ENCODE measurements at regions not wholly inside any gene's neighbourhood (a gene's known extent, or its start where the extent isn't known, plus 50 kb on each side); places are given as distances from the start of the nearest gene placed in this dataset.

- Histone ChIP-seq H3K4me3 (ENCODE audit: low read depth, low read length) (no peak overlapping the region), H3K9ac (ENCODE audit: low read depth, low read length) (no peak overlapping the region), H3K9me3 (ENCODE audit: control insufficient read depth, insufficient read depth, low read length) (no peaks in the 10 kb centered on the region), H3K27me3 (ENCODE audit: control insufficient read depth, insufficient read depth, low read length) (peaks cover 2% of the 10 kb centered on the region), H3K4me1 (ENCODE audit: control insufficient read depth, insufficient read depth, low read length) (no peaks in the 10 kb centered on the region), H3K36me3 (ENCODE audit: control insufficient read depth, insufficient read depth, low read length) (no peaks in the 10 kb centered on the region)
Measured at GRCh38 chr11:115626414-115626813, 122.2 kb upstream of the CADM1 start.

DNA sequence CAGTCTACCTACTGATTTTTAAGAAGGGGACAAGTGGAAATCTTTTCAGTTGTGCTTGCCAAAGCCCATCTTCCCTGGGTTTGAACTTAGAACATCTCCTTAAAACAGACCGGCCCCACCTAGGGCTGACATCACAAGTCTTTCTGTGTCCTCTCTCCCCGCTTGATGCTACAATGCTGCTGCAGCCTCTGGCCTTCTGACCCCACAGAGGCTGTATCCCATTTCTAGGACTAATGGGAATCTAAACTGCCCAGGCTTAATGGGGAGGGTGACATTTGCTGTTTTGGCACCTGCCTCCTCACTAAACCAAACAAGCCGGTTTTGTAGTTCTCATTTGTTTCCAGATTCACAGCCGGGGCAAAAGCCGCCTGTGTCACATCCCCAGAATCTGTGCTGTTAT is 121.3 kb upstream of the CADM1 start:
- Histone ChIP-seq H3K4me3 (ENCODE audit: low read depth, low read length) (no peak overlapping the region), H3K36me3 (ENCODE audit: control insufficient read depth, insufficient read depth, low read length) (no peaks in the 10 kb centered on the region), H3K27me3 (ENCODE audit: control insufficient read depth, insufficient read depth, low read length) (peaks cover 2% of the 10 kb centered on the region), H3K9me3 (ENCODE audit: control insufficient read depth, insufficient read depth, low read length) (no peaks in the 10 kb centered on the region), H3K4me1 (ENCODE audit: control insufficient read depth, insufficient read depth, low read length) (no peaks in the 10 kb centered on the region), H3K9ac (ENCODE audit: low read depth, low read length) (no peak overlapping the region)

DNA sequence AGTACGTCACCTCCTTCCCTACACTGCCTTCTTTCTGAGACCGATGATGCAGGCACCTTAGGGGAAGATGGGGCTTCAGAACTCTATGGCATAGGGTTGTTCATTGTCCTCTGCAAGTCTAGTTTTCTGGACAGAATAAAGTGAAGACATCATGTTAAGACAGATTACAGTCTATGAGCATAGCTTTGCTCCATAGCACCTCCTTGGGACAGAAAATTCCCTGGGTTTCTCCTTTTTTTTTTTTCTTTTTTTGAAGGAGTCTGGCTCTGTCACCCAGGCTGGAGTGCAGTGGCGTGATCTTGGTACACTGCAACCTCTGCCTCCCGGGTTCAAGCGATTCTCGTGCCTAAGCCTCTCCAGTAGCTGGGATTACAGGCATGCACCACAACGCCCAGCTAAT is 119.8 kb upstream of the CADM1 start:
- no peak overlapping the region for H3K9ac ChIP-seq (ENCODE audit: low read depth, low read length)
- H3K9me3 ChIP-seq (ENCODE audit: control insufficient read depth, insufficient read depth, low read length) = no peaks in the 10 kb centered on the region
- H3K4me3 ChIP-seq (ENCODE audit: low read depth, low read length) = no peak overlapping the region
- H3K27me3 ChIP-seq (ENCODE audit: control insufficient read depth, insufficient read depth, low read length) = peaks cover 2% of the 10 kb centered on the region
- H3K36me3 ChIP-seq (ENCODE audit: control insufficient read depth, insufficient read depth, low read length) = no peaks in the 10 kb centered on the region
- H3K4me1 ChIP-seq (ENCODE audit: control insufficient read depth, insufficient read depth, low read length) = no peaks in the 10 kb centered on the region

DNA sequence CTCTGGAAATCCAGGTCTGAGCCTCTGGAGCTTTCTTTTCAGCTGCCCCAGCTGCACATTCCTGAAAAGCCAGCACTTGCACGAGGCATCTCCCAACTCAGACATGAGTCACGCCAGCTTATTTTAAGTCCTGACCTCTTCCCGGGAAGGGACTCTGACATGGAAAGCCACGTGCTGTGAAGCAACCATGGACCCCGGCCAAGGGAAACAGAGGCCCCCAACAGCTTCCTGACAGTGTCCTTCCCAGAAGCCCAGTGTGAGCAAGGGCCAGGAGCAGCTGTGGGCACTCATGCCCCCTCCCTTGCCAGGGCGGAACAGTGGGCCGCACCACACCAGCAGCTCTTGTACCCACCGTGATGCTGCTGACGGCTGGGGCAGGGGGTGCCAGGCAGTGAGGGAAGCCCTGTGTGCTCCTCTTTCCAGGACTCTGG is 118.8 kb upstream of the CADM1 start:
- Histone ChIP-seq H3K9ac (ENCODE audit: low read depth, low read length) (no peak overlapping the region), H3K4me1 (ENCODE audit: control insufficient read depth, insufficient read depth, low read length) (no peaks in the 10 kb centered on the region), H3K36me3 (ENCODE audit: control insufficient read depth, insufficient read depth, low read length) (no peaks in the 10 kb centered on the region), H3K9me3 (ENCODE audit: control insufficient read depth, insufficient read depth, low read length) (no peaks in the 10 kb centered on the region), H3K27me3 (ENCODE audit: control insufficient read depth, insufficient read depth, low read length) (peaks cover 2% of the 10 kb centered on the region), H3K4me3 (ENCODE audit: low read depth, low read length) (no peak overlapping the region)

GRCh38 chr11:115618428-115618827 is 114.2 kb upstream of the CADM1 start:
- Histone ChIP-seq H3K9me3 (ENCODE audit: control insufficient read depth, insufficient read depth, low read length) (no peaks in the 10 kb centered on the region), H3K4me1 (ENCODE audit: control insufficient read depth, insufficient read depth, low read length) (no peaks in the 10 kb centered on the region), H3K27me3 (ENCODE audit: control insufficient read depth, insufficient read depth, low read length) (peaks cover 2% of the 10 kb centered on the region), H3K9ac (ENCODE audit: low read depth, low read length) (no peak overlapping the region), H3K4me3 (ENCODE audit: low read depth, low read length) (no peak overlapping the region), H3K36me3 (ENCODE audit: control insufficient read depth, insufficient read depth, low read length) (no peaks in the 10 kb centered on the region)

DNA sequence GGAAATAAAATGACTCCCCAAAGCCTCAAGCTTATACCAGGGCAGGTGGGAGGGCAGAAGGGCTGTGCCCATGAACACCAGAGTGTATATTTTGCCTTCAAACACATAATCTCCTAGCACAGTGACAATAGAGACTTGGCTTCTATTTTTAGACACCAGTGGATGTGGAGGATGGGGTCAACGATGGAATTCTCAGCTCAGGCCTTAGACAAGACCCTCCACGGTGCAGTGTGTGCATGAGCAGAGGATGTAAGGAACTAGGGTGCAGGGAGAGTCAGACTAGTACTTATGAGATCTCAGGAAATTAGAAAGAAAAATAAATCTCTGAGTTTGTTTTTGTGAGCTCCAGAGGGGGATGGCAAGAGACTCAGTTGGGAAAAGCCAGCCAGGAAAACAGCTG is 113.6 kb upstream of the CADM1 start:
- Histone ChIP-seq H3K4me3 (ENCODE audit: low read depth, low read length) (no peak overlapping the region), H3K9me3 (ENCODE audit: control insufficient read depth, insufficient read depth, low read length) (no peaks in the 10 kb centered on the region), H3K36me3 (ENCODE audit: control insufficient read depth, insufficient read depth, low read length) (no peaks in the 10 kb centered on the region), H3K4me1 (ENCODE audit: control insufficient read depth, insufficient read depth, low read length) (peaks cover 1% of the 10 kb centered on the region), H3K9ac (ENCODE audit: low read depth, low read length) (no peak overlapping the region), H3K27me3 (ENCODE audit: control insufficient read depth, insufficient read depth, low read length) (peaks cover 2% of the 10 kb centered on the region)

GRCh38 chr11:115616971-115617370 is 112.8 kb upstream of the CADM1 start:
- H3K9me3 ChIP-seq (ENCODE audit: control insufficient read depth, insufficient read depth, low read length) = no peaks in the 10 kb centered on the region
- no peaks in the 10 kb centered on the region for H3K27me3 ChIP-seq (ENCODE audit: control insufficient read depth, insufficient read depth, low read length)
- no peak overlapping the region for H3K4me3 ChIP-seq (ENCODE audit: low read depth, low read length)
- H3K36me3 ChIP-seq (ENCODE audit: control insufficient read depth, insufficient read depth, low read length) = no peaks in the 10 kb centered on the region
- no peak overlapping the region for H3K9ac ChIP-seq (ENCODE audit: low read depth, low read length)
- H3K4me1 ChIP-seq (ENCODE audit: control insufficient read depth, insufficient read depth, low read length) = peaks cover 8% of the 10 kb centered on the region

GRCh38 chr11:115613986-115614632 is 109.9 kb upstream of the CADM1 start:
- no peak overlapping the region for H3K4me3 ChIP-seq (ENCODE audit: low read depth, low read length)

DNA sequence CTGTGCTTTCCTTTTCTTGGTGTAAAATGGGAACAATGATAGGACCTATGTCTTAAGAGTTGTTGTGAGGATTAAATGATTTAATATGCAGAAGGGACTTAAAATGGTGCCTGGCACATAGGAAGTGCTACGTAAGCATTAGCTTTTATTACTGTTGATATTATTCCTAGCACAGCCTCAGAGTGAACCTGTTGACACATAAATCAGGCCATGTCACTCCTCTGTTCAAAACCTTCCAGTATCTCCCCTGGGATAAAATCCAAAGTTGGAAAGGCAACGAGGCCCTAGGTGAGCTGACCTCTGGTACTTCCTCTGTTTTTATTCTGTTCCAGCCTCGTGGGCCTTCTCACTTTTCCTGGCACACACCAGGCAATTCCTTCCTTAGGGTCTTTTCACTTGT is 108.8 kb upstream of the CADM1 start:
- Histone ChIP-seq H3K4me3 (ENCODE audit: low read depth, low read length) (no peak overlapping the region), H3K9me3 (ENCODE audit: control insufficient read depth, insufficient read depth, low read length) (no peaks in the 10 kb centered on the region), H3K27me3 (ENCODE audit: control insufficient read depth, insufficient read depth, low read length) (no peaks in the 10 kb centered on the region), H3K36me3 (ENCODE audit: control insufficient read depth, insufficient read depth, low read length) (no peaks in the 10 kb centered on the region), H3K9ac (ENCODE audit: low read depth, low read length) (no peak overlapping the region), H3K4me1 (ENCODE audit: control insufficient read depth, insufficient read depth, low read length) (peaks cover 8% of the 10 kb centered on the region)

More at GRCh38 chr11:115613986-115614632, 109.9 kb upstream of the CADM1 start:
- Histone ChIP-seq H3K9ac (ENCODE audit: low read depth, low read length) (no peak overlapping the region), H3K9me3 (ENCODE audit: control insufficient read depth, insufficient read depth, low read length) (no peaks in the 10 kb centered on the region), H3K4me1 (ENCODE audit: control insufficient read depth, insufficient read depth, low read length) (peaks cover 8% of the 10 kb centered on the region), H3K36me3 (ENCODE audit: control insufficient read depth, insufficient read depth, low read length) (no peaks in the 10 kb centered on the region), H3K27me3 (ENCODE audit: control insufficient read depth, insufficient read depth, low read length) (no peaks in the 10 kb centered on the region)

DNA sequence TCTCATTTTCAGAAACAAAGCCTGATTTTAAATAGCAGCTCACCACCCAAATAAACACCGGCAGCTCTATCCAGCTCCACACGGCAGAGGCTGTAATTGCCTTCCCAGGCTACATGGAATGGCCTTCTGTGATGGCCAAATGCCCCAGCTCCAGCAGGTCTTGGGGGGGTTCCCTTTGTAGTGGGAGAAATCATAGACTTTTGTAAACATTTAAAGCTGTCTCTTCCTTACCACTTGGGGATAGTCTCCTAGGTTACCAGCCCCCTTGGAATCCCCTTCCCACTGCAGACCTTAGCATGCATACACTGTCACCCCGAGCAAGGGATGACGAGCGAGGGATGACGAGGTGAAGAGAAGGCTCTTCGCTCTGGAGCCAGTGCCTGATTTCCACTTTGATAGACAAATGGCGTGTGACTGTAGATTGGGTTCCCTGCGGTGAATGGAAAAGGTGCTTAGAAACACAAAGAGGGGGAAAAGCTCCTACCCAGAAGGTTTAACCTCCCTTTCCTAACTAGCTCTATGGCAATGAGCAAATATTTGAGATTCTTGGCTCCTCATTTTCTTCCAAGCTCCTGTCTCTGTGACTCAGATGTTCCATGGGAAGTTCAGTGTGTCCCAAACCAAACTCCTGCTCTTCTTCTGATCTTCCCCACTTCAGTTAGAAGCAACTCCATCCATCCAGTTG is 108.0 kb upstream of the CADM1 start:
- Histone ChIP-seq H3K27me3 (ENCODE audit: control insufficient read depth, insufficient read depth, low read length) (no peaks in the 10 kb centered on the region), H3K9me3 (ENCODE audit: control insufficient read depth, insufficient read depth, low read length) (no peaks in the 10 kb centered on the region), H3K4me1 (ENCODE audit: control insufficient read depth, insufficient read depth, low read length) (peaks cover 8% of the 10 kb centered on the region), H3K4me3 (ENCODE audit: low read depth, low read length) (no peak overlapping the region), H3K36me3 (ENCODE audit: control insufficient read depth, insufficient read depth, low read length) (no peaks in the 10 kb centered on the region), H3K9ac (ENCODE audit: low read depth, low read length) (no peak overlapping the region)

DNA sequence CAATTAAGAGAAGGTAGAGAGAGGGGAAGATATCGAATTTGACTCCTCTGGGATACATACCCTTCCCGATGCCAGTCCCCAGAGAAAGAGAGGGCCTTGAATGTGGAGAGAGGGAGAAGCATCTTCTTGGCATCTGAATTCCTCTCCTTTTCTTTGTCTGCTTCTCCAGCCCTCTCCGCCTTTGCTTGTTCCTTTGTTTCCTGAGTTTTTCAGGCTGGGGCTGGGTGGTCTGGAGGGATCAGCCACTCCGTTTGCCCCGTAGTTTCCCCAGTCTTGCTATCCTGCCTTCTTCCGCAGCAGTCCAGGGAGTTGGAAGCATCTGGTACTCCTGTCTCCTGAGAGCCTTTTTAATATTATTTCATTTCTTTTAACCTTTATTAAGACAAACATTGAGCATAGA is 107.1 kb upstream of the CADM1 start:
- Histone ChIP-seq H3K27me3 (ENCODE audit: control insufficient read depth, insufficient read depth, low read length) (no peaks in the 10 kb centered on the region), H3K9me3 (ENCODE audit: control insufficient read depth, insufficient read depth, low read length) (no peaks in the 10 kb centered on the region), H3K4me1 (ENCODE audit: control insufficient read depth, insufficient read depth, low read length) (peaks cover 8% of the 10 kb centered on the region), H3K36me3 (ENCODE audit: control insufficient read depth, insufficient read depth, low read length) (no peaks in the 10 kb centered on the region), H3K4me3 (ENCODE audit: low read depth, low read length) (no peak overlapping the region), H3K9ac (ENCODE audit: low read depth, low read length) (no peak overlapping the region)

DNA sequence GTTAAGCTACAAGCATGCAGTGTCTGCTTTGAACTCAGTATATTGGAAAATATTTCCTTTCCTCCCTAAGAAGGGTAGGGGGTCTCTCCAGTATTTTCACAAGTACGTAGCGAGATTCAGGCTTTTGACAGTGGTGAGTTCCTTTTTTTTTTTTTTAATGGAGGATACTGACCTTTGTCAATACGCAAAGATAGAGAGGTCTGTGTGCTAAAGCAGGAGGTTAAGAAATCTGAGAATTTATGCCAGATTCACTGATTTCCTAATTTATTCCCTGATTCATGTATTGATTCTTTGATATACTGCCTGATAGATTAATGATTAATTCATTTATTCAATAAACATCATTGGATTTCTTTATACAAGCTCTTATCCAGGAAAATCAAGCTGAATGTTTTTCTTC is 106.7 kb upstream of the CADM1 start:
- Histone ChIP-seq H3K27me3 (ENCODE audit: control insufficient read depth, insufficient read depth, low read length) (no peaks in the 10 kb centered on the region), H3K4me1 (ENCODE audit: control insufficient read depth, insufficient read depth, low read length) (peaks cover 8% of the 10 kb centered on the region), H3K9ac (ENCODE audit: low read depth, low read length) (no peak overlapping the region), H3K36me3 (ENCODE audit: control insufficient read depth, insufficient read depth, low read length) (no peaks in the 10 kb centered on the region), H3K9me3 (ENCODE audit: control insufficient read depth, insufficient read depth, low read length) (no peaks in the 10 kb centered on the region), H3K4me3 (ENCODE audit: low read depth, low read length) (no peak overlapping the region)
